ENCODE measurements at regions not wholly inside any gene's neighbourhood (a gene's known extent, or its start where the extent isn't known, plus 50 kb on each side); places are given as distances from the start of the nearest gene placed in this dataset.
A peak's percentile ranks its signal among the peaks of the same experiment; 100 is the strongest.

- Histone ChIP-seq H3K4me3 (no peak overlapping the region), H3K4me1 (peaks cover 0 to under 1% (median 0%) of the 10 kb centered on the region in 12 donors), H3K9me3 (no peaks in the 10 kb centered on the region), H3K27me3 (peaks cover 0 to 4% (median 0%) of the 10 kb centered on the region in 9 donors), H3K36me3 (no peaks in the 10 kb centered on the region), H3K27ac (no peak overlapping the region)
- 75 to 90% (median 86%) methylated on average over 1 of the region's 1 CpG for WGBS, 4 donors
- TF ChIP-seq CTCF (IDR thresholded peaks at IDR 0.05) (no peak), POLR2A (IDR thresholded peaks at IDR 0.05) (no peak)
- DNase-seq = no peak
- intact Hi-C loops (cut with DNase I) = no loop called here
- ATAC-seq = no peak
Measured at GRCh38 chr21:35142036-35142815, 93.1 kb upstream of the RUNX1 start.

GRCh38 chr21:35139382-35139715 is 90.2 kb upstream of the RUNX1 start:
- Histone ChIP-seq H3K4me3 (no peak overlapping the region), H3K9me3 (no peaks in the 10 kb centered on the region), H3K4me1 (peaks cover 0 to 11% (median 0%) of the 10 kb centered on the region in 12 donors), H3K27me3 (peaks cover 0 to 4% (median 0%) of the 10 kb centered on the region in 9 donors), H3K36me3 (no peaks in the 10 kb centered on the region), H3K27ac (no peak overlapping the region)
- no peak for ATAC-seq
- intact Hi-C loops (cut with DNase I) = no loop called here
- DNase-seq = no peak
- TF ChIP-seq CTCF (IDR thresholded peaks at IDR 0.05) (no peak), POLR2A (IDR thresholded peaks at IDR 0.05) (no peak)
- 63 to 74% (median 65%) methylated on average over 4 of the region's 4 CpGs for WGBS, 4 donors

GRCh38 chr21:35138665-35139381 is 89.7 kb upstream of the RUNX1 start:
- no peak for TF ChIP-seq POLR2A (IDR thresholded peaks at IDR 0.05)
- TF ChIP-seq CTCF (IDR thresholded peaks at IDR 0.05) = no peak
- intact Hi-C loops (cut with DNase I) = no loop called here
- H3K9me3 ChIP-seq = no peaks in the 10 kb centered on the region
- H3K27ac ChIP-seq = no peak overlapping the region
- no peaks in the 10 kb centered on the region for H3K36me3 ChIP-seq
- H3K4me1 ChIP-seq = peaks cover 0 to 11% (median 0%) of the 10 kb centered on the region in 12 donors
- 70 to 78% (median 76%) methylated on average over 12 of the region's 12 CpGs for WGBS, 4 donors
- H3K4me3 ChIP-seq = no peak overlapping the region
- H3K27me3 ChIP-seq = peaks cover 0 to 4% (median 0%) of the 10 kb centered on the region in 9 donors
- ATAC-seq = peak in 1 of 4 donors; percentile 39
- DNase-seq = no peak

GRCh38 chr21:35136586-35137219 is 87.6 kb upstream of the RUNX1 start:
- Histone ChIP-seq H3K27ac (no peak overlapping the region), H3K27me3 (no peaks in the 10 kb centered on the region), H3K36me3 (no peaks in the 10 kb centered on the region), H3K9me3 (no peaks in the 10 kb centered on the region), H3K4me1 (peaks cover 0 to 11% (median 0%) of the 10 kb centered on the region in 12 donors), H3K4me3 (no peak overlapping the region)
- ATAC-seq (peak in 3 of 4 donors; percentile 42 to 59 (median 58)), DNase-seq (no peak)
- TF ChIP-seq POLR2A (IDR thresholded peaks at IDR 0.05) = no peak
- TF ChIP-seq CTCF (IDR thresholded peaks at IDR 0.05) = no peak
- intact Hi-C loops (cut with DNase I) = no loop called here
- WGBS, 4 donors = 22 to 61% (median 37%) methylated on average over 1 of the region's 1 CpG

Measured in heart left ventricle (tissue), 16 donors.